ENCODE measurements at regions not wholly inside any gene's neighbourhood (a gene's known extent, or its start where the extent isn't known, plus 50 kb on each side); places are given as distances from the start of the nearest gene placed in this dataset.
A peak's percentile ranks its signal among the peaks of the same experiment; 100 is the strongest.

DNA sequence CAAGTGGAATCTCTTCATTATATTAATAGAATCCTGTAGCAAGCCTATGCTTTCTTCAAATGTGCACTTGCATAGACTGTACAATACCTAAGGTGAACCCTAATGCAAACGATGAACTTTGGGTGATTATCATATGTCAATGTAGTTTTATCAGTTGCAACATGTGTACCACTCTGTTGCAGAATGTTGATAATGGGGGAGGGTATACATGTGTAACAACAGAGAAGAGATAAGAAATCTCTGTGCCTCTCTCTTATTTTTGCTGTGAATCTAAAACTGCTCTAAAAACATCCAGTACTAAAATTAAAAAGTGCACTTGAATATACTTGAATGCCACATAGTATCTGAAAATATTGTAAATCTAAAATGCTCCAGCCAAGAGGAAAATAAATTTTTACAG, 820.8 kb upstream of the MIR17HG start:
- DNase-seq, result no peak

DNA sequence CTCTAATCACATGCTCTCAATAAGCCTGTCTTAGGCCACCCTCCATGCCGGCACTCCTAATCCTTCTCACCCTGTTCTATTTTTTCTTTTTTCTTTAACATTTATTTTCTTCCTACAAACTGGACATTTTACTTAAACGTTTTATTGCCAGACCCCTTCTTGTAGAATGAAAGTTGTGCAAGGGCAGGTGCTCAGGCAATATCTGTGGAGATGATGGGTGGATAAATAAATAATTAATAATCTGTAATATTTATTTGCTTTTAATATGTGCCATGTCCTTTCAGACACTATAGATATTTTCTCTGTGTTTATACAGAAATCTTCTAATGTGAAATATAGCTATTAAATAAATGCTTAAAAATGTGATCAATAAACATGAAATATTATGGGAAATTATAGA, 815.7 kb upstream of the MIR17HG start:
- no peak for DNase-seq

DNA sequence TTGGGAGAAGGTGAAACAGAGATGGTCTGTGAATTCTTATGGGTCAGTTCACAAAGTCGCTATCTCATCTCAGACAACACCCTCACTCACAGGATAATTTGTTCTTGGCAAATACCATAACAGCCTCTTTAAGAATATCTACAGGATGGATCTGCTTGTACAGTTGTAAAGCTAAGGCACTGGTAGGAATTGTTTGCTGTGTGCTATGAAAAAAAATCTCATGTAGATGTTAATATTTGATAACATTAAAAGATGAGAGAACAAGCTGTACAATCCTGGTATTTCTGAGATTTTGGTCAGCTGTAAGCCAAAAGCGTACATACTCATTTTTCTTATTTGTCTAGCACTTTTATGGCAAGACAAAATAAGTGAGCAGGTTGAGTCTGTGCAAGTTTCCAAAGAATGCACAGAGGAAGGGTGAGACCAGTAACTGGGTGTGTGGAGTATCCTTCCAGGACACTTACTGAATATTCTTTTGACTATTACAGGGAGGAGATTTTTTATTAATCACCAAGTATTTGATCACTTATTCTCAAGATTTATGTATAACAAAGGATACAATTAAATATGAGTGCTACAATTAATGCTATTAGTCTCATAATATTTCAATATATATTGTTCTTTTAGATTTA, 814.5 kb upstream of the MIR17HG start:
- no peak for DNase-seq

DNA sequence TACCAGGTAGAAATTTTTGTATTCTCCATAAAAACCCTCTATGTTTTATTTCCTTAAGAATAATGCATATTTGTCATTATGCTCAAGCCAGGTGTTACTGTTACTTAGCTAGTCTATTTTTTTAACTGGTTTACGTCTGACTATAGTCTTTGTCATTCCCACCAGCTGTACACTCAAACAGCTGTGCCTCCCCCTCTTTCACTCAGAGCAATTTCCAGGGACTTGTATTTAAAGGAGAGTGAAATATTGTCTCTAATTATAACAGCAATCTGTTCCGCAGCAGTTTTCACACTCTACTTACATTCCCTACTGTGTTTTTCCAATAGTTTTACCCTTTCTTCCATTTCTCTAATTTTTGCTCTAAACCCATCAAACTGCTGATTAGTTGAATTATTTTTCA, 813.6 kb upstream of the MIR17HG start:
- no peak for DNase-seq

DNA sequence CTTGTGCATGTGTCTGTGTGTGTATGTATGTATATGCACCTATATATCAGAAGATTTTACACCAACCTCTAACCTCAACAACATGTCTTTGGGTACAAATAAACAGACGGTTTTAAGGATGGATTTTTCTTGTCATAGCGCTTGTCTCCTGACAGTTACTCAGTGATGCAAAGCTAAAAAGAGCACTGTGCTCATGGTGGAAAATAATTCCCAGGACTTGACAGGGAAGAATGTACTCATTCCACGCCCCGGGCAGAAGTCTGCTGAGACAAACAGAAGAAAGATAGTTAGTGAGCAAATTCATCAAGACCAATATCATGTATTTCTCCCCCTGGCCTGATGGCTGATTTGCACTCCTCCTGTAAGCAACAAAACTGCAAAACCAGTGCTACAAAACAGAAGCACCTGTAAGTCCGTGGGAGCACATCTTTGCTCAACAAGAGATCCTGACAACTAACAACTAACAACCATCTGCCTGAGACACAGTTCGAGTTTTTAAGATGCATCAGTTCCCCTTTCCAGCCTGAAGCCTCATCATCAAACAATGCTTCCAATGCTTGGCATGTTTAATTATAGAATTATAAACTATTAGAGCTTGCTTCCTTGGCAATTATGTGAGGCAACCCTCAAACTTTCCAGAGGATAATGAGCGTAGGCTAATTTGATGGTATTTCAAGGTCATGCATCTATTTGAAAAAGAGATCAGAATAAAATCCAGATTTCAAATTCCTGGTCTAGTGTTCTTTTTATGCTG, 812.7 kb upstream of the MIR17HG start:
- DNase-seq, result no peak

DNA sequence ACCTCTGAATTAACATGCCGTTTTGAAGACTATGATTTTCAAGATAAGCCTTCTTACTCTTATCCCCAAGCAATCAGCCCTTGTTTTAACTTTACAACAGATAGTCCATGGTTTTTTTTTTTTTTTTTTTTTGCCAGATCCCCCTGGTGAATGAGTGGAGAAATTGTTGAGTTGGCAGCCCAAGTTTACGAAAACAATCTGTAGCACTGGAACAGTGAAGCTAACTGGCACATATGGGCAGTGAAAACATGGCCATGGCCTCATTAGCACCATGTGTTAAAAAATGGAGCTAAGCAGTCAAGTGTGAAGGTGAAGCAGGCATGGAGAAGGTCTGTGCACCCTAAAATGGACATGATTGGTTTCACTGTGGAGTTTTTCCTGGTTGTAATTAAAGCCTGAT, 812.1 kb upstream of the MIR17HG start:
- DNase-seq, result no peak

DNA sequence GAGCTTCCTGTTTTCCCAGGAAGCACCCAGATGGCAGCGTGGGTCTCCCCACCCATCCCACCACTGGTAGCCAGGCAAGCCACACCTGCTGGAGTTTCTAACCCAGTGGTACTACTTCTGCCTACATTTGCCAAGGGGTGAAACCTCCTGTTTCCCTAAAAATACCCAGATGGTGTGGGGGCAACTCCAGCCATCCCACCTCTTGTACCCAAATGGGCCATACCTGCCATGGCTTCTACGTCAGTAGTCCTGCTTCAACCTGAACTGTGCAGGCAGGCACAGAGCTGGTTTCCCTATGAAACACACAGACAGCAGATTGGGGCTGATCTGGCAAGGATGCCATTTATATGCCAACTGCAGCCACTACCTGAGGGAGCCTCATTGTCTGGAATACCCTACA, 809.4 kb upstream of the MIR17HG start:
- no peak for DNase-seq

DNA sequence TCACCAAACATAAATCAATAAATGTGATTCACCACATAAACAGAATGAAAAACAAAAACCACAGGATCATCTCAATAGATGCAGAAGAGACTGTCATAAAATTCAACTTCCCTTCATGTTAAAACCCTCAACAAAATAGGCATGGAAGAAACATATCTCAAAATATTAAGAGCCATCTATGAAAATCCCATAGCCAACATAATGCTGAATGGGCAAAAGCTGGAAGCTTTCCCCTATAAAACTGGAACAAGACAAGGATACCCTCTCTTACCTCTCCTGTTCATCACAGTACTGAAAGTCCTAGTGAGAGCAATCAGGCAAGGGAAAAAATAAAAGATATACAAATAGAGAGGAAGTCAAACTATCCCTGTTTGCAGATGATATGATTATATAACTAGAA, 806.1 kb upstream of the MIR17HG start:
- no peak for DNase-seq

DNA sequence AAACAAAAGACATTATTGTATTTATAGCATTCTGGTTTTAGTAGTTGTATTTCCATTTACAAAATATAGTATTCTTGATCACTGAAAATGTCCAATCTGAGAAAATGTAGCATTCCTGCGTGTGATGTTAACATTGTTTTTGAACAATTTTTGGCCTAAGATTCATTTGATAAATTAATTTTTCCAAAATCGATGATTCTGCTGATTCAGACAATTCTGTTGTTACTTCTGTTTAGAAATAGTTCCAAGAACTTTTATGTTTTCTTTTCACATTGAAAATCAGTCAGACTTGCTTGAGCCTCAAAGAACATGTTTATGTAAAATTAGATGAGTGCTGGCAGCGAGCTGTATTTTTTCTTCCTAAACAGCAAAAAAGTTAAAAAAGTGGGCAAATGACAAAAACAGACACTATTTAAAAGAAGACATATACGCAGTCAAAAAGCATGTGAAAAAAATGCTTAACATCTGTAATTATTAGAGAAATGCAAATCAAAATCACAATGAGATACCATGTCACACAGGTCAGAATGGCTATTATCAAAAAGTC, 804.5 kb upstream of the MIR17HG start:
- DNase-seq, result no peak

DNA sequence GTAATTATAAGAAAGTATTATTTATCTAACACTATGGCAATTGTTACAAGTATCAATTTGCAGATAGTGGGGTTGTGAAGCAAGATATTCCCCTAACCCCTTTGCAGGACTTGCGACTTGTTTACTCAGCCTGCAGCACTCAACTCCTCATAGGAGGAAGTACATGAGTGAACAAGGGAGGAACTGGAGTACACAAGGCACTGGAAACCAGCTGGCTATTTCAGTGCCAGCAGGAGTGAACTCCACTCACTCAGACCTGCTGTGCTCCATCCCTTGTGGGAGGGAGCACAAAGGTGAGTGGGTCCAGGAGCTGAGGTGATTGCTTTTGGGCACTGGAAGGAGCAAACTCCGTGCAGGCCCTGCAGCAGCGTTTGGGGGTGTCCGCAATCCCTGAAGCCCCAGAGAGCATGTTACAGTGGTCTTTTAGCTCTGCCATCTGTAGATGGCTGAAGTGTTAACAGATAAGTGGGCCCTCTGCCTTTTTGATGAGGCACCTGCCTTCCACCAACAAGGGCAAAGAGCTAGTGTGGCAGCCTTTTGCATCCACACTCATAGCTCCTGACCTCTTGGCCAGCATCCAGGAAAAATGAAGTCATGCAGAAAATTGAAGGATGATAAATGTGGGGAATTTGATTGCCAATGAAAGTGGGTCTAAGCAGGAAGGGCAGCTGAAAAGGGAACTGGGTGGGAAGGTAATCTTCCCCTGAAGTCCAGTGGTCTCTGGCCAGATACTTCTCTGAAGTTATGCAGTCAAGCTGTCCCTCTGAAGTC, 802.2 kb upstream of the MIR17HG start:
- no peak for DNase-seq

DNA sequence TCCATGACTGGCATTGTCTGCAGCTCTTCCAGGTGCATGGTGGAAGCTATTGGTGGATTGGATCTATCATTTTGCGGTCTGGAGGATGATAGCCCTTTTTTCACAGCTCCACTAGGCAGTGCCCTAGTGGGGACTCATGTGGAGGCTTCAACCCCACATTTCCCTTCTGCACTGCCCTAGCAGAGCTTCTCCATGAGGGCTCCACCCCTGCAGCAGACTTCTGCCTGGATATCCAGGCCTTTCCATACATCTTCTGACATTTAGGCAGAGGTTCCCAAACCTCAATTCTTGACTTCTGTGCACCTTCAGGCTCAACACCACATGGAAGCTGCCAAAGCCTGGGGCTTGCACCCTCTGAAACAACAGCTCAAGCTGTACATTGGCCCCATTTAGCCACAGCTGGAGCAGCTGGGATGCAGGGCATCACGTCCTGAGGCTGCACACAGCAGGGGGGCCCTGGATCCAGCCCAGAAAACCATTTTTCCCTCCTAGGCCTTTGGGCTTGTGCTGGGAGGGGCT, 800.2 kb upstream of the MIR17HG start:
- DNase-seq, result no peak

DNA sequence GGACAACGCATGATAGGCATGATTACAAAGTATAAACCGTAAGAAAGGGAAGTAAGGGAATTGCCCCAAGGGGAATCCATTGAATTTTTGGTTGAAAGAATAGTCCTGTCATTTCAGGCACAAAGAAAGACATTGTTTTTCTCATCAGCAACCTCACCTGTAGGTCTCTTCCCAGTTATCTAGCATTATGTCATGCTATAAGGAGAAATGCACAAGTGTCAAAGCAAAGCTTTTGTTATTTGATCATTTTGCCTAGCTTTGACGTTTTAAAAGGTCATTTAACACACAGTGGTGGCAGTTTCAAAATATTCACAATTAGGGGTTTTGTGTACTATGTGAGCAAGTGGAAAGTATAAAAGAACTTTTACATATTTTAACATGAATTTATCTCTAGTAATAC, 796.2 kb upstream of the MIR17HG start:
- DNase-seq, result no peak

DNA sequence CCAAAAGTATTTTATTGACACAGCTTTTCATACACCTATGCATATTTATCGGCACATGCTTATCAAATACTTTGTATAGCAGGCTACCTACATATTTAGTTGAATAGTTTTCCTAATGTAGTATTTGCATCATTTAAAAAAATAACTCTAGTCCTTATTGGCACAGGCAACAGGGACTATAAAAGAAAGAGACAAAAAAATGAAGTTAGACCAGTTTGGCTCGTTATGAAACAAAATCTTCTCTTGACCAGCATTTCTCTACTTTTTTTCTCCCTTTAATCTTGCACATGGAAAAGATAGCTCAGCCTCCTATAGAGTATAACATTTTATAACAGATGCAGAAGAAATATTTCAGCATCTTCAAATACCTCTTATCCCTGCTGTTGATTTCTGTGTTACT, 794.8 kb upstream of the MIR17HG start:
- no peak for DNase-seq

DNA sequence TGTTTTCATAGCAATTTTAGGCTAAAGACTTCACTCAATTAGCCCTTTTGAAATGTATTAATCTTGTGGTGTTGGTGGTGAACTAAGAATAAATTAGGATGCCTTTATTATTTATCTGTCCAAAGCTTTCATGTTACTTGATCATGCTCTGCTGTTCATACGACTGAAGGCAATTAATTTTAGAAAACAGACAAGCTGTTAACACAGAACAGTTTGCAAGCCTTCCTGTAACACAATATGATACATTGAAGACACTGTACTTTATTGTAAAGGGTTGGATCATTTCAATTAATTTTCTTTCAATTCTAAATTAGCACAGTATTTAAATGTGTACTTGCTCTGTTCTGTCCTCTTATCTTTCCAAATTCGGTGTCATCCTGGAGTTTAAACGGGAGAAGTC, 794.3 kb upstream of the MIR17HG start:
- no peak for DNase-seq

DNA sequence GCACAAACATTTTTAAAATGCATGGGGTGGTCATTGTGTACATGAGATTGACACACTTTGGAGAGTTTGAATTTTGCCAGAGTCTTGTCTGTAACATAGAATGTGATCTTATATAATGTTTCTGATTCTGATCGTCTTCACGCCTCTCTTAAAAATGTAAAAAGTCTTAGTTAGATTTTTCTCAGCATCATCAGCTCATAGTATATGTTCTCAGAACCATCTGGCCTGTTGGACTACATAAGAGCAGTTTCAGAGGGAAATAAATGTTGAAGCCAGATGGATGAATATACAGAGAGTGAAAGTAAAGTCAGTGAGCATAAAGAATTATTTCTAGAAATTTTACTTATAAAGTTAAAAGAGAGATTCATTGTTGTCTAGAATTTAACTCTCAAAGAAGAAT, 789.9 kb upstream of the MIR17HG start:
- no peak for DNase-seq

DNA sequence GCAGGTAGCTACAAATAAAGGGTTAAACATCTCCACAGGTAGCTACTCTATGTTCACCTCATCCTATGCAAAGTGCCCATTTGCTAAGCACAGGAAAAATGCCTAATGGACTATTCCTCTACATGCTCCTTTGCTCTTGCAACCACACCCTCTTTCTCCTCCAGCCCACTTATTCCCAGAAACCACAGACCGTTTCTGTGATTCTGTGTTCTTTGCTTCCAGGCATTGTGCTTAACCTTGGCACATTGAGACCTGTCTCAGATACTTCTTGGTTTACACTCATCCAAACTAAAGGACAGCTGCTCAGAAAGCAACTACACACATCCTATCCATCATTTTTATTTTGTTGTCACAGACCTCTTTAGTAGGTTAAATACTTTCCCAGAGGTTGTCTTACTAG, 785.0 kb upstream of the MIR17HG start:
- peak; percentile 74 to 89 for DNase-seq

DNA sequence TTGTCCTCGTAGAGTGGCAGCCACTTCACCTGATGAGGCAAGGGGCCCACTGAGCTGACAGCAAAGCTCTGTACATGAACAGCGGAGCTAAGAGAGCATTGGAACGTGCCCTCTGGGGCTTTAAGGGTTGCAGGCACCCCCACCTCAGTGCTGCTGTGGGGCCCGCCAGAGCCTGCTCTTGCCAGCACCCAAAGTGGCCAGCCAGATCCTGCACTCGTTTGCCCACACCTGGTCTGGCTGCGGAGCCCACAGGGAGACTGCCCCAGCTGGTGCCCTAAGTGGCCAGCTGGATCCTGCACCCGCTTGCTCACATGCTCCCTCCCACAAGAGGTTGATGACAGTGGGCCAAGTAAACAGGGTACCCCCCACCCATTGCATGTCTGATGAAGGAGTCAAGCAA, 783.4 kb upstream of the MIR17HG start:
- DNase-seq, result no peak

DNA sequence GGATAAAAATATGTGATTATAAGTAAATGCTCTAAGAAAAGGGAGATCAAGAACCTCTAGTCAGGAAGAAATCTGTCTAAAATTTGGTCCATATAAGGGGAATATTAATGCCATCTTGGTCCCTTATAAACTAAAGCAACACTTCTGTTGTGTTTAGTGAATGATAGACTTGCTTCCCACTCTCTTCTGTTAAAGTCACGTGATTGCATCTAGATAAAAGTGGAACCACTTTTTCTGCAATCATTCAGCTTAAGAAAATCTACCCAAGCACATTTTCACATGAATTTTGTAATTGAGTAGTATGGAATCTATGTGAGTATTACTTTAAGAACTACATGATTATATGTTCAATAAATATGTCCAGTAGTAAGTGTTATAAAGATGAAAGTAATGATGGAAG, 782.9 kb upstream of the MIR17HG start:
- DNase-seq, result no peak

DNA sequence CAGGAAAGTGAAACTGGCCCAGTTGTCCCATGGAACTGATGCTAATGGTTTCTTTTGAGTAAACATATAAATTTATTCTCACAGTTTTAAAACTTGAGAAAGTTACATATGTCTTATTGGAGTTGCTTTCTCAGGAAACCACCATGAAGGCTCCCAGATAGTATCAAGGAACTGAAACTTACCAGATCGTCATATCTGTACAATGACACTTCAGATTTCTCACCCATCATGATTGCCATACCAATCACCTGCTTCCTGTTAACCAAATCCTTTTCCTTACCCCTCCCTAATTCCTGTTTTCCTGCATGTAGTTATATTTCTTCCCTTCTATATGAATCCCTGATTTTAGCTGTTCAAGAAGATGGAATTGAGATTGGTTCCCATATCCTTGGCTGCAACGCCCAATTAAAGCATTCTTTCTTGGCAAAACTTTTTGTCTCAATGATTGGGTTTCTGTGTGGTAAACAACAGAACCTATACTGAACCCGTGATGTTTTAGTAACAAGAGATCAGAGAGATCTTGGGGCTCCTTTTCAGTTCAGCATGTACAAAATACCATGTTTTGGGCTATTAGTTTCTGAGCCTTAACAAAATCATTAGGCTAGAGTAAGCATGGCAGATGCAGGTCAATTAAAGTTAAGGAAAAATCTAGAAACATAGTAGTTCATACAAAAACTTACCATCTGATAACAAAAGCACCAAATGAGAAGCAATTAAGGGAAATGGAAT, 781.3 kb upstream of the MIR17HG start:
- no peak for DNase-seq

DNA sequence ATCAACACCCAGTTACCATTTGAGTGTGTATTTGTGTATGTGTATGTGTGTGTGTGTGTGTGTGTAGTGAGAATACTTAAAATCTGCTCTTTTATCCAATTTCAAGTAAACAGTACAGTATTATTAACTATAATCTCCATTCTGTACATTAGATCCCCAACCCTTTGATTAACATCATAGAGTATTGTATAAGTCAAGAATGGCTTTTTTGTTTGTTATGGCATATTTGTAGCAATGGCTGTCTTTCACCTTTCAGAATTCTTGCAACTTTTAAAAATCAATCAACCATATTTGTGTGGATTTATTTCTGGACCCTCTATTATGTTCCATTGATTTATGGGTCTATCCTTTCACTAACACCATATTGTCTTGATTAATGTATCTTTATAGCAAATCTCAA, 779.3 kb upstream of the MIR17HG start:
- no peak for DNase-seq

DNA sequence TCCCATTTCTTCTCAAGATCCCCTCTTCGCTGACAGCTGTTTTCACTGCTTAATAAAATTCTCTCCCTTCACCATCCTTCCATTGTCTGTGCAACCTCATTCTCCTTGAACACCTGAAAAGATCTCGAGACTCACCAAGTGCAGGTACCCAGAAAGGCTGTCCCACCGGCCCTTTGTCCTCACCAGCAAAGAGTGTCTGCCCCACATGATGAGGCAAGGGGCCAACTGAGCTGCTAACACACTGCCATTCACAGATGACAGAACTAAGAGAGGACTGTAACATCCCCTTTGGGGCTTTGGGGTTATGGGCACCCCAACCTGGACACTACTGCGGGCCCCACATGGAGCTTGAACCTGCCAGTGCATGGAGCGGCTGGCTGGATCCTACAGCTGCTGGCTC, 771.4 kb upstream of the MIR17HG start:
- no peak for DNase-seq

DNA sequence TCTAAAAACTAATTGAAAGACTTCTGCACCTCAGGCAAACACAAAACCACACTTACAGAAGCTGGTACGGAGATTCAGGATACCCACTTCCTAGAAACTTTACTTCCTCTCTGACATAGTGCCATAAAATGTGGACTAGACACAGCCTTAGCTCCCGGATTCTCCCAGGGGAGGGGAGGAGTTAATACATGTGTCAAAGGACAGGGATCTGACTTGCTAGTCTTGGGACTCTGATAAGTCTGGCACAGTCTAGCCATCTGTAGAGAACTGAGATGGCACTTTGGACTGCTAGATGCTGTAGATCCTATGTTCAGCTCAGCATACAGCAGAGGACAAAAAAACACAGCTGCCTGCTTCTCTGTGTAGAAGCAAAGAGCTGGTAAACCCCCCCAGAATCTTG, 769.8 kb upstream of the MIR17HG start:
- DNase-seq, result no peak

DNA sequence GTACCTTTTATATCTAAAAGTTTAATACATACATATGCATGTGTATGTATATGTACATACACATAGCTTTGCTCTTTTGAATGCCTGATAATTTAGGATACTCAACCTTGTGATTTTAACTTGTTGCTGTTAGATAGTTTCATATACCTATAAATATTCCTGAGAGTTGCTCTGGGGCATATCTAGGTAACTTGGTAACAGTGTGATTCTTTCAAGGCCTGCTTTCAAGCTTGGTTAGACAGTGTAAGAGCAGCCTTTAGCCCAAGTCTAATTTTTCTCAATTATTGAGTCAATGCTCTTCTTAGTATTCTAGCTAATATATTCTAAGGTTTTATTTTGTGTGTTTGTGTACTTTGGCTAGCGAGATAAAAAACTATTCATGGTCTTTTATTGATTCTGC, 762.1 kb upstream of the MIR17HG start:
- DNase-seq, result no peak
